Mesothelial cell of epicardium (in vitro differentiated cells): ENCODE measurements at regions not wholly inside any gene's neighbourhood (a gene's known extent, or its start where the extent isn't known, plus 50 kb on each side); places are given as distances from the start of the nearest gene placed in this dataset.

ENCODE experiments used
- DNase-seq, 2 experiments: peaks; one replicate each; pipeline ENCODE4 v3.0.0; 2021; ENCODE audit warnings: low spot score in 2 of 2; ENCODE audit not compliant: unreplicated experiment in 2 of 2
- H3K27ac Mint-ChIP-seq: 2 replicates; pipeline ENCODE4 v1.8.0; 2021; ENCODE audit warnings: mixed read lengths
- H3K27me3 Mint-ChIP-seq: 2 replicates; pipeline ENCODE4 v1.8.0; 2021; ENCODE audit warnings: low read depth, mixed read lengths
- H3K36me3 Mint-ChIP-seq: 2 replicates; pipeline ENCODE4 v1.8.0; 2021; ENCODE audit warnings: mixed read lengths
- H3K4me1 Mint-ChIP-seq: 2 replicates; pipeline ENCODE4 v1.8.0; 2021; ENCODE audit warnings: mixed read lengths
- H3K4me3 Mint-ChIP-seq: 2 replicates; pipeline ENCODE4 v1.8.0; 2021; ENCODE audit warnings: mild to moderate bottlenecking, moderate library complexity, mixed read lengths
- H3K9me3 Mint-ChIP-seq: 2 replicates; pipeline ENCODE4 v1.8.0; 2021; ENCODE audit warnings: mixed read lengths
- TF ChIP-seq, protein P1 (sequence below): fragments of 200-600 bp; sonication (generic); IDR thresholded peaks from one replicate; pipeline ENCODE4 v1.5.0; 2021; ENCODE audit warnings: antibody characterized with exemption; ENCODE audit not compliant: unreplicated experiment

DNA sequence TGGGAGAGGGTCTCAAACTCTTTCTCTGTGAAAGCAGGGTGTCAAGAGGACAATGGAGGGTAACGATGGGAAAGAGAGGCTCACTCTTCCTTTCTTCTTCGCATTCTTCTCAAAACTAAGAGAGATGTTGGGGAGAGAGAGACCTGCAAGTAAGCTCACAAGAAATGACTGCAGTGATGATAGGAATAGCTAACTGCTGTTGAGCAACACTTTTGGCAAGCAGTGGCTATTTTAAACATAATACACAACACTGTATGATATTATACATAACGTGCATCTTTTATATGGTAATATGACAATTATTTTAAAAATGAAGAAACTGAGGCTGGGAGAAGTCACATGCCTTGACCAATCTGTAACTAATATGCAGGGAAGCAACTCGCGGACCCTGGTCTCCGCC lies 247.5 kb downstream of the CMPK2 start:
- Mint-ChIP-seq H3K27me3 (no peaks in the 10 kb centered on the region), H3K36me3 (no peaks in the 10 kb centered on the region), H3K27ac (no peak overlapping the region), H3K4me3 (no peak overlapping the region), H3K9me3 (peaks cover 5% of the 10 kb centered on the region), H3K4me1 (no peaks in the 10 kb centered on the region)
- TF ChIP-seq, protein P1, sequence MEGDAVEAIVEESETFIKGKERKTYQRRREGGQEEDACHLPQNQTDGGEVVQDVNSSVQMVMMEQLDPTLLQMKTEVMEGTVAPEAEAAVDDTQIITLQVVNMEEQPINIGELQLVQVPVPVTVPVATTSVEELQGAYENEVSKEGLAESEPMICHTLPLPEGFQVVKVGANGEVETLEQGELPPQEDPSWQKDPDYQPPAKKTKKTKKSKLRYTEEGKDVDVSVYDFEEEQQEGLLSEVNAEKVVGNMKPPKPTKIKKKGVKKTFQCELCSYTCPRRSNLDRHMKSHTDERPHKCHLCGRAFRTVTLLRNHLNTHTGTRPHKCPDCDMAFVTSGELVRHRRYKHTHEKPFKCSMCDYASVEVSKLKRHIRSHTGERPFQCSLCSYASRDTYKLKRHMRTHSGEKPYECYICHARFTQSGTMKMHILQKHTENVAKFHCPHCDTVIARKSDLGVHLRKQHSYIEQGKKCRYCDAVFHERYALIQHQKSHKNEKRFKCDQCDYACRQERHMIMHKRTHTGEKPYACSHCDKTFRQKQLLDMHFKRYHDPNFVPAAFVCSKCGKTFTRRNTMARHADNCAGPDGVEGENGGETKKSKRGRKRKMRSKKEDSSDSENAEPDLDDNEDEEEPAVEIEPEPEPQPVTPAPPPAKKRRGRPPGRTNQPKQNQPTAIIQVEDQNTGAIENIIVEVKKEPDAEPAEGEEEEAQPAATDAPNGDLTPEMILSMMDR: no peak
- DNase-seq: no peak

DNA sequence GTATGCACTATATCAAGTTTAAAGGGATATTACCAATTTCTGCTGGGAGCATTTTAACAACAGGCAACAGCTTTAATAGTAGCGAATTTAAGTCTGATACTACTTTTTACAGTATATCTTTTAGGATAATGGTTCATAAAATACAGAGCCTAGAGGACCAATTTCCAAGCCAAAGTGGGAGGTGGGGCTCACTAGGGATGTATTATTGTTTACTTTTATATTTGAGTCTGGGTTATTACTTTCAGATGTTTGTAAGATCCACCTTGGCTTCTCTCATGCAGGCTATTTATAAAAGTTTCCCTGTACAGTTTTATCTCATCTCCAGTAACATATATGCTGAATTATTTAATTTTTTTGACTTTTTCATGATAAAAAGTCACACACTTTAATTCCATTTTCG lies 242.0 kb downstream of the CMPK2 start:
- Mint-ChIP-seq H3K36me3 (no peaks in the 10 kb centered on the region), H3K4me1 (no peaks in the 10 kb centered on the region), H3K9me3 (no peaks in the 10 kb centered on the region), H3K27ac (no peak overlapping the region), H3K27me3 (no peaks in the 10 kb centered on the region), H3K4me3 (no peak overlapping the region)
- TF ChIP-seq, protein P1: no peak
- DNase-seq: no peak

DNA sequence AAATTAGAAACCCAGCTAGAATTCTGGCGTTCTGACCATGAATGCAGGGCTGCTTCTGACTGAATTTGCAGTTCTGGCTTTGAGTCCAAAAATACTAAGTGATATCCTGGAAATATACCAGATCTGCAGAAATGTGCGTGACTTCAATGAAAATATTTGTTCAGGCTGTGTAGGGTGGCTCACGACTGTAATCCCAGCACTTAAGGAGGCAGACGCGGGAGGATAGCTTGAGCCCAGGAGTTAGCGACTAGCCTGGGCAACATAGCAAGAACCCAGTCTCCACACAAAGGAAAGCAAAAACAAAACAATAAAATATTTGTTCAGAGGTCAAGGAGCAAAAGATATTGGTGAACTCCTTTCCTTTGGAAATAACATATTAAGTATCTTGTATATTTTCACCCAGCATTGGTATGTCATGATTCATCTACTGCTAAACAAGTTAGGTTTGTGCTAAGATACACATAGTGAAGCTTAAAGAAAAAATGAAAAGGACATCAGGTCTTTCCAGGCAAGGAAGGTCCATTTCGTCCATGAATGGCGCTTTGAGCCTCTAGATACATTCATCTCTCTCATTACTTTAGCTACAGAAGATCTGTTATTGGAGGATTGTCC lies 239.2 kb downstream of the CMPK2 start:
- Mint-ChIP-seq H3K27me3 (no peaks in the 10 kb centered on the region), H3K4me1 (no peaks in the 10 kb centered on the region), H3K4me3 (no peak overlapping the region), H3K27ac (no peak overlapping the region), H3K36me3 (no peaks in the 10 kb centered on the region), H3K9me3 (no peaks in the 10 kb centered on the region)
- TF ChIP-seq, protein P1: no peak
- no peak for DNase-seq

DNA sequence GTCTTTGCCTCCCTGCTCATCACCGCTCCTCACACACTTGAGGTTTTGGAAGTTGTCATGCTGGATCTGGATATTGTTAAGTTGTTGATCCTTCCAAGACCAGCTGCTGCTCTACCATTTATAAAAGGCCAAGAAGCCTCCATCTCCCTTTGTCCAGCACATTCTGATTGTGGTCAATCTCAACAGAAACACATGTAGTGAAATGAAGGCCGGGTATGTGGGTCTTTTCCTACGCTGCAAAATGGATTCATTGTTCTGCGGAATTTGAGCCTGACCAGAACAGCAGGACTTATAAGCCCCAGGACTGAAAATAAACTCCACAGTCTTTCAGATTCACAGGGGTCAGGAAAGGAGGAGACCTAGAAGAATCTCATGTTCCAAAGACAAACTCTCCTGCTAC lies 238.4 kb downstream of the CMPK2 start:
- Mint-ChIP-seq H3K27ac (no peak overlapping the region), H3K36me3 (no peaks in the 10 kb centered on the region), H3K9me3 (no peaks in the 10 kb centered on the region), H3K4me3 (no peak overlapping the region), H3K27me3 (no peaks in the 10 kb centered on the region), H3K4me1 (no peaks in the 10 kb centered on the region)
- TF ChIP-seq, protein P1: no peak
- DNase-seq: no peak

DNA sequence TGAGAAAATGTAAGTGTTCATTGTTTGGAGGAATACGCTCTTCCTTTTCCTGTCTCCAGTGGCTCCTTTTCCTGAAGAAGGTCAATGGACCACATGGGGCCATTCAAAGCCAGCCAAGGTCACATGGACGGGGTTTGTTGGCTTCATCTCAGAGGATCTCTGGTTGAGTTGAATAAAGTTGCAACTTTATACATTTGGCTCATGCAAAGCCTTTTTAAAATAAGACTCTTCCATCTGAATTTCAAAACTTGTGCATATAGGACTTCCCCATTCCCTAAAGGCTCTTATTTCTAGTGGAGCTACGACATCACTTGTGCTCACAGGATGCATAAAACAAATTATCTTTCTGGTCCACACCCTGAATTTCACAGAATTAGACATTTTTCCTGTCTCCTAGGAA lies 235.5 kb downstream of the CMPK2 start:
- Mint-ChIP-seq H3K4me3 (no peak overlapping the region), H3K4me1 (no peaks in the 10 kb centered on the region), H3K27ac (no peak overlapping the region), H3K9me3 (no peaks in the 10 kb centered on the region), H3K27me3 (no peaks in the 10 kb centered on the region), H3K36me3 (no peaks in the 10 kb centered on the region)
- no peak for DNase-seq
- TF ChIP-seq, protein P1: no peak

DNA sequence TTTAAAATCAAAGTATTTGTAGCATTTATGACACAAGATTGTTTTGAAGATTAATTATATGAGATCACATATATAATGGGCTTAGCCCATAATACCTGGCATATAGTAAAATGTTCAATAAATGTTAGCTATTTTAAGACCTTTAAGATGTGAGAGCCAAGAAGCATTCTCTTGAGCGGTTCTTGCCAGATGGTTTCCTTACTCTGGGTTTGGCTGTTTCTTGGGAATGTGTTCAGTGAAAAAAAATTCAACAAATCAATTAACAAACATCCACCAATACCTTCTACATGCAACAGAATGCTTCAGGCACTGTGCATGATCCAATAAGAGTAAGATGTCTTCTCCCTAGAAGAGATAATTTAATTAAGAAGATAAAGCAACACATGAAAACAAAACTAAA lies 230.4 kb downstream of the CMPK2 start:
- no peak overlapping the region for H3K27ac Mint-ChIP-seq
- no peaks in the 10 kb centered on the region for H3K36me3 Mint-ChIP-seq
- DNase-seq: no peak
- H3K9me3 Mint-ChIP-seq: no peaks in the 10 kb centered on the region
- H3K4me3 Mint-ChIP-seq: no peak overlapping the region
- TF ChIP-seq, protein P1: no peak
- H3K4me1 Mint-ChIP-seq: peaks cover 6% of the 10 kb centered on the region
- no peaks in the 10 kb centered on the region for H3K27me3 Mint-ChIP-seq
